Neural progenitor cell (in vitro differentiated cells): ENCODE measurements at regions not wholly inside any gene's neighbourhood (a gene's known extent, or its start where the extent isn't known, plus 50 kb on each side); places are given as distances from the start of the nearest gene placed in this dataset.

ENCODE experiments used
- DNase-seq: peaks from one replicate; pipeline ENCODE4 v3.0.0-alpha.2; 2016; ENCODE audit warnings: low spot score
- H2AFZ ChIP-seq: fragments of 200-600 bp; sonication (generic); replicated peaks from 2 replicates; pipeline ENCODE4 v1.6.1; 2016; ENCODE audit warnings: antibody characterized with exemption
- H3F3A ChIP-seq: fragments of 200-600 bp; sonication (generic); 2 replicates; pipeline ENCODE4 v1.6.1; 2016; ENCODE audit warnings: antibody characterized with exemption, low read depth
- H3K27ac ChIP-seq: fragments of 200-600 bp; sonication (generic); 2 replicates; pipeline ENCODE4 v1.5.1; 2016; ENCODE audit warnings: mild to moderate bottlenecking
- H3K27me3 ChIP-seq: fragments of 200-600 bp; sonication (generic); 2 replicates; pipeline ENCODE4 v1.6.1; 2016; ENCODE audit warnings: mild to moderate bottlenecking, moderate library complexity
- H3K36me3 ChIP-seq: fragments of 200-600 bp; sonication (generic); 2 replicates; pipeline ENCODE4 v1.5.1; 2016
- H3K4me1 ChIP-seq: fragments of 200-600 bp; sonication (generic); 2 replicates; pipeline ENCODE4 v1.6.1; 2016; ENCODE audit warnings: mixed run types
- H3K4me2 ChIP-seq: fragments of 200-600 bp; sonication (generic); 2 replicates; pipeline ENCODE4 v1.6.1; 2016
- H3K4me3 ChIP-seq: fragments of 200-600 bp; sonication (generic); 2 replicates; pipeline ENCODE4 v1.5.1; 2016
- H3K79me2 ChIP-seq: fragments of 200-600 bp; sonication (generic); 2 replicates; pipeline ENCODE4 v1.6.1; 2016; ENCODE audit warnings: low read depth
- H3K9ac ChIP-seq: fragments of 200-600 bp; sonication (generic); 2 replicates; pipeline ENCODE4 v1.6.1; 2016
- H3K9me3 ChIP-seq: fragments of 200-600 bp; sonication (generic); 2 replicates; pipeline ENCODE4 v1.5.1; 2016; ENCODE audit warnings: low read depth
- H4K20me1 ChIP-seq: fragments of 200-600 bp; sonication (generic); 2 replicates; pipeline ENCODE4 v1.6.1; 2016; ENCODE audit warnings: low read depth
- H3K27ac Mint-ChIP-seq: 3 replicates; pipeline ENCODE4 v1.8.0; 2021; ENCODE audit warnings: mixed read lengths
- H3K27me3 Mint-ChIP-seq: 2 replicates; pipeline ENCODE4 v1.8.0; 2022; ENCODE audit warnings: low read depth, mild to moderate bottlenecking, inconsistent platforms, moderate library complexity, mixed read lengths; ENCODE audit not compliant: insufficient read depth
- H3K36me3 Mint-ChIP-seq: 3 replicates; pipeline ENCODE4 v1.8.0; 2021; ENCODE audit warnings: mixed read lengths
- H3K4me1 Mint-ChIP-seq: 3 replicates; pipeline ENCODE4 v1.8.0; 2021; ENCODE audit warnings: mixed read lengths
- H3K4me3 Mint-ChIP-seq: 3 replicates; pipeline ENCODE4 v1.8.0; 2021; ENCODE audit warnings: mild to moderate bottlenecking, moderate library complexity, mixed read lengths
- H3K9me3 Mint-ChIP-seq: 3 replicates; pipeline ENCODE4 v1.8.0; 2020; ENCODE audit warnings: mixed read lengths
- EZH2 ChIP-seq: fragments of 200-600 bp; sonication (generic); IDR thresholded peaks from 2 replicates; pipeline ENCODE4 v1.6.1; 2017; ENCODE audit warnings: antibody characterized with exemption, mild to moderate bottlenecking, moderate library complexity
- EZH2phosphoT487 ChIP-seq: fragments of 200-600 bp; sonication (generic); IDR thresholded peaks from 2 replicates; pipeline ENCODE4 v1.6.1; 2017; ENCODE audit warnings: antibody characterized with exemption
- TF ChIP-seq, protein P1 (sequence below): fragments of 200-600 bp; sonication (generic); IDR thresholded peaks from 2 replicates; pipeline ENCODE4 v1.5.1; 2017; ENCODE audit warnings: antibody characterized with exemption, mild to moderate bottlenecking

GRCh38 chr5:133706506-133707430 lies 94.4 kb upstream of the FSTL4 start:
- no peak overlapping the region for H3K27ac Mint-ChIP-seq

GRCh38 chr5:133705331-133705730 lies 93.0 kb upstream of the FSTL4 start:
- no peak overlapping the region for H3K4me3 ChIP-seq
- no peaks in the 10 kb centered on the region for H3K79me2 ChIP-seq
- no peaks in the 10 kb centered on the region for H3K9me3 ChIP-seq
- H3K9ac ChIP-seq: no peak overlapping the region
- no peak overlapping the region for H3K4me2 ChIP-seq
- no peaks in the 10 kb centered on the region for H3F3A ChIP-seq
- peaks cover under 1% of the 10 kb centered on the region for H3K9me3 Mint-ChIP-seq
- H3K27me3 Mint-ChIP-seq: peaks cover 4% of the 10 kb centered on the region
- TF ChIP-seq, protein P1, sequence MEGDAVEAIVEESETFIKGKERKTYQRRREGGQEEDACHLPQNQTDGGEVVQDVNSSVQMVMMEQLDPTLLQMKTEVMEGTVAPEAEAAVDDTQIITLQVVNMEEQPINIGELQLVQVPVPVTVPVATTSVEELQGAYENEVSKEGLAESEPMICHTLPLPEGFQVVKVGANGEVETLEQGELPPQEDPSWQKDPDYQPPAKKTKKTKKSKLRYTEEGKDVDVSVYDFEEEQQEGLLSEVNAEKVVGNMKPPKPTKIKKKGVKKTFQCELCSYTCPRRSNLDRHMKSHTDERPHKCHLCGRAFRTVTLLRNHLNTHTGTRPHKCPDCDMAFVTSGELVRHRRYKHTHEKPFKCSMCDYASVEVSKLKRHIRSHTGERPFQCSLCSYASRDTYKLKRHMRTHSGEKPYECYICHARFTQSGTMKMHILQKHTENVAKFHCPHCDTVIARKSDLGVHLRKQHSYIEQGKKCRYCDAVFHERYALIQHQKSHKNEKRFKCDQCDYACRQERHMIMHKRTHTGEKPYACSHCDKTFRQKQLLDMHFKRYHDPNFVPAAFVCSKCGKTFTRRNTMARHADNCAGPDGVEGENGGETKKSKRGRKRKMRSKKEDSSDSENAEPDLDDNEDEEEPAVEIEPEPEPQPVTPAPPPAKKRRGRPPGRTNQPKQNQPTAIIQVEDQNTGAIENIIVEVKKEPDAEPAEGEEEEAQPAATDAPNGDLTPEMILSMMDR: no peak
- no peak for TF ChIP-seq EZH2
- H3K4me1 Mint-ChIP-seq: peaks cover 28% of the 10 kb centered on the region
- no peak overlapping the region for H3K27ac Mint-ChIP-seq
- no peak overlapping the region for H2AFZ ChIP-seq
- H3K27me3 ChIP-seq: no peaks in the 10 kb centered on the region
- no peaks in the 10 kb centered on the region for H4K20me1 ChIP-seq
- H3K4me3 Mint-ChIP-seq: no peak overlapping the region
- no peaks in the 10 kb centered on the region for H3K4me1 ChIP-seq
- H3K36me3 ChIP-seq: no peaks in the 10 kb centered on the region
- DNase-seq: no peak
- H3K27ac ChIP-seq: no peak overlapping the region
- no peaks in the 10 kb centered on the region for H3K36me3 Mint-ChIP-seq

More at GRCh38 chr5:133706506-133707430, 94.4 kb upstream of the FSTL4 start:
- Histone ChIP-seq H2AFZ (no peak overlapping the region), H3K27ac (no peak overlapping the region), H3K4me1 (no peaks in the 10 kb centered on the region), H3K79me2 (no peaks in the 10 kb centered on the region), H3F3A (no peaks in the 10 kb centered on the region), H3K4me2 (no peak overlapping the region), H3K36me3 (no peaks in the 10 kb centered on the region), H3K9ac (no peak overlapping the region), H4K20me1 (no peaks in the 10 kb centered on the region), H3K9me3 (no peaks in the 10 kb centered on the region), H3K27me3 (no peaks in the 10 kb centered on the region), H3K4me3 (no peak overlapping the region)
- no peak overlapping the region for H3K4me3 Mint-ChIP-seq
- peaks cover 7% of the 10 kb centered on the region for H3K27me3 Mint-ChIP-seq
- TF ChIP-seq, protein P1: no peak
- TF ChIP-seq EZH2phosphoT487 (no peak), EZH2 (no peak)
- no peak for DNase-seq
- no peaks in the 10 kb centered on the region for H3K36me3 Mint-ChIP-seq
- H3K4me1 Mint-ChIP-seq: peaks cover 28% of the 10 kb centered on the region
- H3K9me3 Mint-ChIP-seq: no peaks in the 10 kb centered on the region

DNA sequence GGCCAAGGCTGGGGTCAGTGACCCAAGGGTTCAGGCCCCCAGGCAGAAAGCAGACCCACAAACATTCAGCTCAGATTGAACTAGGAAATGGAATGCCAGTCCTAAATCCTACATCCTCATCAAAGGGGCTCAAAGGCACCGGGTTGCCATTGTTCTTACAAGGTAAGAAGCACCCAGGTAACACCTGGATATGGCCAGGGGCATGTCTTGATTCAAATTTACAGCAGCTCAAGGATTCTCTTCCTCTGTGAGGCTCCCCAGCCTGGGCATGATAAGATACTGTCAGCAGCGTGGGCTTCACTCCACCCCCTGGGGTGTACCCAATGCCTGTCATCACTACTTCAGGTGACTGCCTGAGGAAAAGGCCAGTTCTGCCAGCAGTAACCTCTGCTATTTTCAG lies 92.1 kb upstream of the FSTL4 start:
- no peak for DNase-seq
- H3K79me2 ChIP-seq: no peaks in the 10 kb centered on the region
- H3K4me1 ChIP-seq: no peaks in the 10 kb centered on the region
- no peak overlapping the region for H3K4me2 ChIP-seq
- Mint-ChIP-seq H3K36me3 (no peaks in the 10 kb centered on the region), H3K9me3 (peaks cover 4% of the 10 kb centered on the region), H3K4me1 (peaks cover 26% of the 10 kb centered on the region), H3K27me3 (peaks cover 9% of the 10 kb centered on the region), H3K27ac (no peak overlapping the region), H3K4me3 (no peak overlapping the region)
- H3K36me3 ChIP-seq: no peaks in the 10 kb centered on the region
- TF ChIP-seq, protein P1: no peak
- TF ChIP-seq EZH2 (no peak), EZH2phosphoT487 (no peak)
- no peaks in the 10 kb centered on the region for H3K27me3 ChIP-seq
- no peaks in the 10 kb centered on the region for H4K20me1 ChIP-seq
- H3K4me3 ChIP-seq: no peak overlapping the region
- H3K27ac ChIP-seq: no peak overlapping the region
- H2AFZ ChIP-seq: no peak overlapping the region
- no peaks in the 10 kb centered on the region for H3F3A ChIP-seq
- H3K9me3 ChIP-seq: no peaks in the 10 kb centered on the region
- no peak overlapping the region for H3K9ac ChIP-seq
